ENCODE measurements at regions not wholly inside any gene's neighbourhood (a gene's known extent, or its start where the extent isn't known, plus 50 kb on each side); places are given as distances from the start of the nearest gene placed in this dataset.
"Not testable (repeated sequence)": the region's sequence is repeated elsewhere in the genome, so short reads cannot be mapped to it uniquely, and the experiment has no call there.

DNA sequence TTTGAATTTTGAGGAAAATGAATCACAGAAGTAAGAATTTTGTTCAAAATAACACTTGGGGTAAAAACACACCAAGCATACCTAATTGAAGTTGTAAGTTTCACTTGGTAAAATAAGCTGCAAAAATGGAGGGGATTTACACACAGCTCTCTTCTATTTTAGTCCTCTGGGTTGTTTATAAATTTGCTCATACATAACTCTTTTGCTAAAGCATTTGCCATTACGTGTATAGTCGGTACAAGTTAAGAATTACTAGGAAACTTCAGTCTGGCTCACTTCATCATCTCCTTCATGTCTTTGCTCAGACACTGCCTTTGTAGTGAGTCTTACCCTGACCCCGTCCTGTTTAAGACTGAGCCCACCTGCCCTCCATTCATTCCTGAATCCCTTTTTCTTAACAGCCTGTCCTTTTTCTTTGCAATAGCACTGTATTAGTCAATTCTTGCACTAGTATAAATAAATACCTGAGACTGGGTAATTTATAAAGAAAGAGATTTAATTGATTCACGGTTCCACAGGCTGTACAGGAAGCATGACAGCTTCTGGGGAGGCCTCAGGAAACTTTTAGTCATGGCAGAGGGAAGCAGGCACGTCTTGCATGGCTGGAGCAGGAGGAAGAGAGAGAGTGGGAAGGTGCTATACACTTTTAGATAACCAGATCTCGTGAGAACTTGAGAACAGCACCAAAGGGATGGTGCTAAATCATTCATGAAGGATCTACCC, 451.1 kb downstream of the PCNX1 start (continued):
- TF ChIP-seq, protein P1, sequence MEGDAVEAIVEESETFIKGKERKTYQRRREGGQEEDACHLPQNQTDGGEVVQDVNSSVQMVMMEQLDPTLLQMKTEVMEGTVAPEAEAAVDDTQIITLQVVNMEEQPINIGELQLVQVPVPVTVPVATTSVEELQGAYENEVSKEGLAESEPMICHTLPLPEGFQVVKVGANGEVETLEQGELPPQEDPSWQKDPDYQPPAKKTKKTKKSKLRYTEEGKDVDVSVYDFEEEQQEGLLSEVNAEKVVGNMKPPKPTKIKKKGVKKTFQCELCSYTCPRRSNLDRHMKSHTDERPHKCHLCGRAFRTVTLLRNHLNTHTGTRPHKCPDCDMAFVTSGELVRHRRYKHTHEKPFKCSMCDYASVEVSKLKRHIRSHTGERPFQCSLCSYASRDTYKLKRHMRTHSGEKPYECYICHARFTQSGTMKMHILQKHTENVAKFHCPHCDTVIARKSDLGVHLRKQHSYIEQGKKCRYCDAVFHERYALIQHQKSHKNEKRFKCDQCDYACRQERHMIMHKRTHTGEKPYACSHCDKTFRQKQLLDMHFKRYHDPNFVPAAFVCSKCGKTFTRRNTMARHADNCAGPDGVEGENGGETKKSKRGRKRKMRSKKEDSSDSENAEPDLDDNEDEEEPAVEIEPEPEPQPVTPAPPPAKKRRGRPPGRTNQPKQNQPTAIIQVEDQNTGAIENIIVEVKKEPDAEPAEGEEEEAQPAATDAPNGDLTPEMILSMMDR (IDR thresholded peaks at IDR 0.05; ENCODE audit: low read depth, low read length, missing input control) = no peak

DNA sequence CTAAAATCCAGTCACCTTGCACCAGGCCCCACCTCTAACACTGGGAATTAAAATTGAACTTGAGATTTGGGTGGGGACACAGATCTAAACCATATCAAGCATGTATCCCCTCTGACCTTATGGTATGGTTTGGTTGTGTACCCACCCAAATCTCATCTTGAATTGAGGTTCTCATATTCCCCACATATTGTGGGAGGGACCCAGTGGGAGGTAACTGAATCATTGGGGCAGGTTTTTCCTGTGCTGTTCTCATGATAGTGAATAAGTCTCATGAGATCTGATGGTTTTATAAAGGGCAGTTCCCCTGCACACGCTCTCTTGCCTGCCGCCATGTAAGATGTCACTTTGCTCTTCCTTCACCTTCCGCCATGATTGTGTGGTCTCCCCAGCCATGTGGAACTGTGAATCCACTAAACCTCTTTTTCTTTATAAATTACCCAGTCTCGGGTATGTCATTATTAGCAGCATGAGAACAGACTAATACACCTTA, 451.7 kb downstream of the PCNX1 start:
- not testable (repeated sequence) for H3K27me3 ChIP-seq (ENCODE audit: control insufficient read depth in 4 of 4, insufficient read depth in 4 of 4, low read length in 3 of 4)
- WGBS = 96% methylated on average over 4 of the region's 4 CpGs

DNA sequence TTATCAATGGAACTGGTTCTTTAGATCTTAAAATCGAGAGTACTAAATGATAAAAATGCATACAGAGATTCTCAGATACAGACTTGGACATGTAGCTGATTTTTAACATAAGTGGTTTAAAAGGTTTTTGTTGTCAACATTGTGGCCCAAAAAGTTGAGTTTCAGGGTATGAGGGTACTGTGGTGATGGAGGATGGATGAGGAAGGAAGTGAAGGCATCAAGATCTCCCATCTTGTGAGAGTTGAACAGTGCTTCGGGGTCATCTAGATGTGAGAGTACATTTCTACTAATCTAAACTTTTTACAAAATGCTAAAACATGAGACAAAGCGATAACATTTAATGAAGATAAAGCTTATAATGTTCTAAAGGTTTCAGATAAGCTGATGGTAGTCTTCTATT, 452.6 kb downstream of the PCNX1 start:
- Histone ChIP-seq H3K4me1 (ENCODE audit: control insufficient read depth in 4 of 4, insufficient read depth in 4 of 4, low read length in 3 of 4) (peaks cover 0 to 16% (median 9%) of the 10 kb centered on the region in 4 donors), H3K27ac (ENCODE audit: low read depth in 1 of 2, low read length in 2 of 2) (no peak overlapping the region)
- WGBS = 96% methylated on average over 3 of the region's 3 CpGs

More for the DNA sequence above, 451.7 kb downstream of the PCNX1 start:
- H3K9ac ChIP-seq (ENCODE audit: low read depth in 1 of 2, low read length in 2 of 2); H3K36me3 ChIP-seq (ENCODE audit: control insufficient read depth in 4 of 4, insufficient read depth in 3 of 4, low read depth in 1 of 4, low read length in 3 of 4); H3K9me3 ChIP-seq (ENCODE audit: control insufficient read depth in 4 of 4, low read length in 3 of 4); H3K4me3 ChIP-seq (ENCODE audit: low read depth in 1 of 3, low read length in 3 of 3); DNase-seq (ENCODE audit: low spot score); H3K27ac ChIP-seq (ENCODE audit: low read depth in 1 of 2, low read length in 2 of 2): not testable (repeated sequence)
- H3K4me1 ChIP-seq (ENCODE audit: control insufficient read depth in 4 of 4, insufficient read depth in 4 of 4, low read length in 3 of 4) = peaks cover 0 to 16% (median 9%) of the 10 kb centered on the region in 4 donors

DNA sequence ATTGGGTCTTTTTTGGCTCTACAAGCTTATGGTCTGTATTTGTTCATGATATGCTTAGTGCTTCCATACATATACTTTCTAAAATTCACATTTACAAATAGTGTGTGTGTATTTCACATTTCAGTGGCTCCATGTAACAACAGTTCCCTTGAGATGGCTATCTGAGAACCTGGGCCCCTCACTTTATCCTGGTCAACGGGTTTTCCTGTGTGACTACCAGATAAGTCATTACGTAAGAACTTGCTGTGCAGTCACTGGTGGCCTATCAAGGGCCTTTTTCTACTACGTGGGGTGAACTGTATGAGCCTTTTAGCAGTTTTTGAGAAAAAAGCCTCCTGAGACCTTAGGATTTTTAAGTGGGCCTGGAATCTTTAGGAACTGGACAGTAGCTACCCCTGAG, 454.1 kb downstream of the PCNX1 start:
- Histone ChIP-seq H3K9me3 (ENCODE audit: control insufficient read depth in 4 of 4, low read length in 3 of 4) (no peaks in the 10 kb centered on the region), H3K27ac (ENCODE audit: low read depth in 1 of 2, low read length in 2 of 2) (no peak overlapping the region), H3K9ac (ENCODE audit: low read depth in 1 of 2, low read length in 2 of 2) (no peak overlapping the region), H3K4me1 (ENCODE audit: control insufficient read depth in 4 of 4, insufficient read depth in 4 of 4, low read length in 3 of 4) (peaks cover 0 to 8% (median 2%) of the 10 kb centered on the region in 4 donors), H3K36me3 (ENCODE audit: control insufficient read depth in 4 of 4, insufficient read depth in 3 of 4, low read depth in 1 of 4, low read length in 3 of 4) (no peaks in the 10 kb centered on the region), H3K27me3 (ENCODE audit: control insufficient read depth in 4 of 4, insufficient read depth in 4 of 4, low read length in 3 of 4) (no peaks in the 10 kb centered on the region), H3K4me3 (ENCODE audit: low read depth in 1 of 3, low read length in 3 of 3) (no peak overlapping the region)
- WGBS = 80% methylated on average over 3 of the region's 3 CpGs
- no peak for TF ChIP-seq TAF1 (conservative IDR thresholded peaks at IDR 0.05)
- no peak for DNase-seq (ENCODE audit: low spot score)

More for the DNA sequence above, 452.6 kb downstream of the PCNX1 start:
- no peak for DNase-seq (ENCODE audit: low spot score)
- TF ChIP-seq FOXA2 (IDR thresholded peaks at IDR 0.05) = no peak
- no peak for TF ChIP-seq SP1 (IDR thresholded peaks at IDR 0.05)
- TF ChIP-seq, protein P1 (IDR thresholded peaks at IDR 0.05; ENCODE audit: low read depth, low read length, missing input control) = no peak
- TF ChIP-seq TAF1 (conservative IDR thresholded peaks at IDR 0.05) = no peak
- no peak for TF ChIP-seq GABPA (IDR thresholded peaks at IDR 0.05 in 1 of 2, conservative IDR thresholded peaks at IDR 0.05 in 1 of 2)
- TF ChIP-seq HNF4G (IDR thresholded peaks at IDR 0.05) = no peak
- TF ChIP-seq RAD21 (IDR thresholded peaks at IDR 0.05) = no peak
- no peak for TF ChIP-seq HNF4A (conservative IDR thresholded peaks at IDR 0.05)
- no peaks in the 10 kb centered on the region for H3K36me3 ChIP-seq (ENCODE audit: control insufficient read depth in 4 of 4, insufficient read depth in 3 of 4, low read depth in 1 of 4, low read length in 3 of 4)
- H3K27me3 ChIP-seq (ENCODE audit: control insufficient read depth in 4 of 4, insufficient read depth in 4 of 4, low read length in 3 of 4) = no peaks in the 10 kb centered on the region
- H3K9ac ChIP-seq (ENCODE audit: low read depth in 1 of 2, low read length in 2 of 2) = no peak overlapping the region
- no peak overlapping the region for H3K4me3 ChIP-seq (ENCODE audit: low read depth in 1 of 3, low read length in 3 of 3)
- H3K9me3 ChIP-seq (ENCODE audit: control insufficient read depth in 4 of 4, low read length in 3 of 4) = no peaks in the 10 kb centered on the region
